Chondrocyte (in vitro differentiated cells): ENCODE measurements at regions not wholly inside any gene's neighbourhood (a gene's known extent, or its start where the extent isn't known, plus 50 kb on each side); places are given as distances from the start of the nearest gene placed in this dataset.
A peak's percentile ranks its signal among the peaks of the same experiment; 100 is the strongest.

Source experiments
- DNase-seq: peaks from one replicate; pipeline ENCODE4 v3.0.0; 2021; ENCODE audit warnings: mixed read lengths, low spot score
- H3K27ac Mint-ChIP-seq: one replicate; pipeline ENCODE4 v1.8.0; 2021; ENCODE audit warnings: mild to moderate bottlenecking, moderate library complexity, mixed read lengths; ENCODE audit not compliant: unreplicated experiment
- H3K27me3 Mint-ChIP-seq: 2 replicates; pipeline ENCODE4 v1.8.0; 2021; ENCODE audit warnings: low read depth, mixed read lengths
- H3K36me3 Mint-ChIP-seq: 2 replicates; pipeline ENCODE4 v1.8.0; 2021; ENCODE audit warnings: low read depth, mixed read lengths
- H3K4me1 Mint-ChIP-seq: 2 replicates; pipeline ENCODE4 v1.8.0; 2021; ENCODE audit warnings: low read depth, mild to moderate bottlenecking, mixed read lengths
- H3K4me3 Mint-ChIP-seq: one replicate; pipeline ENCODE4 v1.8.0; 2021; ENCODE audit warnings: mild to moderate bottlenecking, moderate library complexity, mixed read lengths; ENCODE audit not compliant: unreplicated experiment
- H3K9me3 Mint-ChIP-seq: 2 replicates; pipeline ENCODE4 v1.8.0; 2021; ENCODE audit warnings: low read depth, mixed read lengths
- CTCF ChIP-seq: fragments of 200-600 bp; sonication (generic); IDR thresholded peaks from 2 replicates; pipeline ENCODE4 v1.5.0; 2021; ENCODE audit warnings: antibody characterized with exemption, mild to moderate bottlenecking, moderate library complexity

GRCh38 chr3:110575702-110576101 lies 495.9 kb upstream of the NECTIN3 start:
- H3K27me3 Mint-ChIP-seq: no peaks in the 10 kb centered on the region
- peaks cover 33% of the 10 kb centered on the region for H3K4me1 Mint-ChIP-seq
- H3K36me3 Mint-ChIP-seq: no peaks in the 10 kb centered on the region
- DNase-seq: no peak
- no peak for TF ChIP-seq CTCF
- H3K27ac Mint-ChIP-seq: no peak overlapping the region
- H3K4me3 Mint-ChIP-seq: no peak overlapping the region
- no peaks in the 10 kb centered on the region for H3K9me3 Mint-ChIP-seq

- no peak for DNase-seq
- Mint-ChIP-seq H3K4me3 (no peak overlapping the region), H3K27me3 (no peaks in the 10 kb centered on the region), H3K9me3 (no peaks in the 10 kb centered on the region), H3K36me3 (no peaks in the 10 kb centered on the region), H3K4me1 (peaks cover 33% of the 10 kb centered on the region), H3K27ac (peak overlapping the region; percentile 63)
- TF ChIP-seq CTCF: no peak
Measured at GRCh38 chr3:110576960-110577359, 494.7 kb upstream of the NECTIN3 start.

- H3K9me3 Mint-ChIP-seq: no peaks in the 10 kb centered on the region
- no peak overlapping the region for H3K4me3 Mint-ChIP-seq
- H3K27ac Mint-ChIP-seq: no peak overlapping the region
- DNase-seq: no peak
- H3K36me3 Mint-ChIP-seq: no peaks in the 10 kb centered on the region
- H3K4me1 Mint-ChIP-seq: peaks cover 33% of the 10 kb centered on the region
- no peaks in the 10 kb centered on the region for H3K27me3 Mint-ChIP-seq
- no peak for TF ChIP-seq CTCF
Measured at GRCh38 chr3:110577854-110578253, 493.8 kb upstream of the NECTIN3 start.

GRCh38 chr3:110579840-110580550 lies 491.6 kb upstream of the NECTIN3 start:
- H3K27ac Mint-ChIP-seq: peak overlapping the region; percentile 14
- no peaks in the 10 kb centered on the region for H3K9me3 Mint-ChIP-seq
- no peaks in the 10 kb centered on the region for H3K36me3 Mint-ChIP-seq
- H3K4me1 Mint-ChIP-seq: peaks cover 36% of the 10 kb centered on the region
- DNase-seq: no peak
- no peak for TF ChIP-seq CTCF
- no peaks in the 10 kb centered on the region for H3K27me3 Mint-ChIP-seq
- no peak overlapping the region for H3K4me3 Mint-ChIP-seq

- H3K4me3 Mint-ChIP-seq: no peak overlapping the region
- no peak for TF ChIP-seq CTCF
- no peak for DNase-seq
- no peaks in the 10 kb centered on the region for H3K36me3 Mint-ChIP-seq
- no peaks in the 10 kb centered on the region for H3K27me3 Mint-ChIP-seq
- no peak overlapping the region for H3K27ac Mint-ChIP-seq
- H3K9me3 Mint-ChIP-seq: no peaks in the 10 kb centered on the region
- peaks cover 25% of the 10 kb centered on the region for H3K4me1 Mint-ChIP-seq
Measured at GRCh38 chr3:110583373-110583935, 488.2 kb upstream of the NECTIN3 start.
